Stomach (tissue), 4 donors: ENCODE measurements at regions not wholly inside any gene's neighbourhood (a gene's known extent, or its start where the extent isn't known, plus 50 kb on each side); places are given as distances from the start of the nearest gene placed in this dataset.

Source experiments
- CTCF ChIP-seq, 7 experiments: fragments of 450-650 bp in 4 of 7; fragments of 200-600 bp in 3 of 7; sonication (generic) in 3 of 7; IDR thresholded peaks; one replicate each; pipeline ENCODE4 v1.5.1; 2016 to 2019; ENCODE audit warnings: antibody characterized with exemption in 7 of 7, control low read depth in 2 of 7, mild to moderate bottlenecking in 1 of 7
- POLR2A ChIP-seq, 4 donors: fragments of 450-650 bp; IDR thresholded peaks; one replicate each; pipeline ENCODE4 v1.6.1; 2016; ENCODE audit warnings: antibody characterized with exemption in 4 of 4, control low read depth in 2 of 4, mild to moderate bottlenecking in 1 of 4, moderate library complexity in 1 of 4
- POLR2AphosphoS5 ChIP-seq, 3 donors: sonication (generic); formaldehyde crosslinking; IDR thresholded peaks; one replicate each; pipeline ENCODE4 v1.6.1; 2016; ENCODE audit warnings: antibody characterized with exemption in 3 of 3

GRCh38 chr4:11495291-11495690 lies 66.6 kb upstream of the HS3ST1 start:
- TF ChIP-seq POLR2A (IDR thresholded peaks at IDR 0.05) = no peak
- TF ChIP-seq CTCF (IDR thresholded peaks at IDR 0.05) = no peak
- no peak for TF ChIP-seq POLR2AphosphoS5 (IDR thresholded peaks at IDR 0.05)
